ENCODE measurements at regions not wholly inside any gene's neighbourhood (a gene's known extent, or its start where the extent isn't known, plus 50 kb on each side); places are given as distances from the start of the nearest gene placed in this dataset.

- TF ChIP-seq ZNF449 (tag by site-specific recombination; IDR thresholded peaks at IDR 0.05): no peak
- TF ChIP-seq ZNF580 (tag by site-specific recombination; IDR thresholded peaks at IDR 0.05): no peak
- TF ChIP-seq CTCF (tag by site-specific recombination; IDR thresholded peaks at IDR 0.05): no peak
- TF ChIP-seq ATF2 (tag by site-specific recombination; IDR thresholded peaks at IDR 0.05; ENCODE audit: low read depth): no peak
- no peak for TF ChIP-seq ZBTB48 (tag by site-specific recombination; IDR thresholded peaks at IDR 0.05)
- TF ChIP-seq ZNF112 (tag by site-specific recombination; IDR thresholded peaks at IDR 0.05): no peak
- no peak for TF ChIP-seq ZNF707 (tag by site-specific recombination; IDR thresholded peaks at IDR 0.05)
- no peak for TF ChIP-seq ZNF645 (tag by site-specific recombination; IDR thresholded peaks at IDR 0.05)
- TF ChIP-seq ZSCAN5A (tag by site-specific recombination; IDR thresholded peaks at IDR 0.05): no peak
- TF ChIP-seq INSM2 (tag by site-specific recombination; IDR thresholded peaks at IDR 0.05): no peak
- no peak for TF ChIP-seq ZNF549 (tag by site-specific recombination; IDR thresholded peaks at IDR 0.05)
Observed at GRCh38 chr3:83738202-83738601, 1220.6 kb upstream of the CADM2 start.

Data from HEK293 (cell line).